OCI-LY3 (cell line): ENCODE measurements at regions not wholly inside any gene's neighbourhood (a gene's known extent, or its start where the extent isn't known, plus 50 kb on each side); places are given as distances from the start of the nearest gene placed in this dataset.

Source experiments
- H2AFZ ChIP-seq: fragments of 200-600, 300-600 bp; shearing (Covaris generic); 2 replicates; pipeline ENCODE4 v1.6.0; 2014; ENCODE audit warnings: antibody characterized with exemption, low read depth, low read length
- H3K27ac ChIP-seq: fragments of 200-600, 300-600 bp; sonication (generic); 2 replicates; pipeline ENCODE4 v1.5.1; 2014; ENCODE audit warnings: mild to moderate bottlenecking, low read length, moderate library complexity, mixed read lengths
- H3K27me3 ChIP-seq: fragments of 200-600, 300-600 bp; sonication (generic); 2 replicates; pipeline ENCODE4 v1.6.1; 2014; ENCODE audit warnings: low read depth, low read length, mixed read lengths
- H3K36me3 ChIP-seq: fragments of 200-600, 300-600 bp; sonication (generic); replicated peaks from 2 replicates; pipeline ENCODE3; 2014; ENCODE audit warnings: low read depth, low read length, mixed read lengths
- H3K4me1 ChIP-seq: fragments of 300-600, 200-600 bp; sonication (generic); 2 replicates; pipeline ENCODE4 v1.6.1; 2014; ENCODE audit warnings: low read length, mixed read lengths
- H3K4me2 ChIP-seq: fragments of 200-600, 300-600 bp; sonication (generic); 2 replicates; pipeline ENCODE4 v1.6.1; 2014; ENCODE audit warnings: low read length, mixed read lengths
- H3K4me3 ChIP-seq: fragments of 300-600, 200-600 bp; sonication (generic); 2 replicates; pipeline ENCODE4 v1.5.1; 2014; ENCODE audit warnings: antibody characterized with exemption, mild to moderate bottlenecking, low read length, moderate library complexity
- H3K79me2 ChIP-seq: fragments of 300-600, 200-600 bp; shearing (Covaris generic); 2 replicates; pipeline ENCODE4 v1.6.1; 2014; ENCODE audit warnings: mild to moderate bottlenecking, low read length, mixed read lengths
- H3K9ac ChIP-seq: fragments of 300-600, 200-600 bp; shearing (Covaris generic); 2 replicates; pipeline ENCODE4 v1.6.0; 2014; ENCODE audit warnings: mild to moderate bottlenecking, low read length, moderate library complexity
- H3K9me3 ChIP-seq: fragments of 200-600, 300-600 bp; shearing (Covaris generic); 2 replicates; pipeline ENCODE4 v1.6.1; 2014; ENCODE audit warnings: low read length, mixed read lengths; ENCODE audit not compliant: insufficient read depth
- H4K20me1 ChIP-seq: fragments of 200-600, 300-600 bp; sonication (generic); 2 replicates; pipeline ENCODE4 v1.6.1; 2016; ENCODE audit warnings: low read length, mixed read lengths; ENCODE audit not compliant: insufficient read depth
- EZH2phosphoT487 ChIP-seq: fragments of 200-600 bp; shearing (Covaris generic); IDR thresholded peaks from 2 replicates; pipeline ENCODE4 v1.6.1; 2018; ENCODE audit warnings: antibody characterized with exemption, mixed run types, low read depth
- TF ChIP-seq, protein P1 (sequence below): fragments of 200-600, 300-600 bp; sonication (generic); IDR thresholded peaks from 2 replicates; pipeline ENCODE4 v1.5.1; 2014; ENCODE audit warnings: antibody characterized with exemption, low read length, low read depth

DNA sequence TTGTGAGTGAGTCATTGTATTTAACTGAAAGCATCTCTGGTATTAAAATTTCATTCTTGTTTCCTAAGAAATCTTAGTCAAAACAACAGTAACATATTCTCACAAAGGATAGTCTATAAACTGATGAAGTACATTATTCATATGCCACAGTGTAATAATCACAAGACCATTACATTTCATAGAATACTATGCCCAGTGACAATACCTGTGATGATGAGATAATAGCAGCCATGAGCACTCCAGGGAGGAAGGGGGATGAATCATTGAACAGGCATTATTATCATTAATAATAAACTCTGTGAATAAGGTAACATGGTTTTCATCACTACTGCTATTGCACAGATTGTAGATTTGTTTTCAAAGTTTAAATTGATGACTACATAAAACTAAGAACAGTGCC, 667.9 kb downstream of the EPM2A start:
- TF ChIP-seq, protein P1, sequence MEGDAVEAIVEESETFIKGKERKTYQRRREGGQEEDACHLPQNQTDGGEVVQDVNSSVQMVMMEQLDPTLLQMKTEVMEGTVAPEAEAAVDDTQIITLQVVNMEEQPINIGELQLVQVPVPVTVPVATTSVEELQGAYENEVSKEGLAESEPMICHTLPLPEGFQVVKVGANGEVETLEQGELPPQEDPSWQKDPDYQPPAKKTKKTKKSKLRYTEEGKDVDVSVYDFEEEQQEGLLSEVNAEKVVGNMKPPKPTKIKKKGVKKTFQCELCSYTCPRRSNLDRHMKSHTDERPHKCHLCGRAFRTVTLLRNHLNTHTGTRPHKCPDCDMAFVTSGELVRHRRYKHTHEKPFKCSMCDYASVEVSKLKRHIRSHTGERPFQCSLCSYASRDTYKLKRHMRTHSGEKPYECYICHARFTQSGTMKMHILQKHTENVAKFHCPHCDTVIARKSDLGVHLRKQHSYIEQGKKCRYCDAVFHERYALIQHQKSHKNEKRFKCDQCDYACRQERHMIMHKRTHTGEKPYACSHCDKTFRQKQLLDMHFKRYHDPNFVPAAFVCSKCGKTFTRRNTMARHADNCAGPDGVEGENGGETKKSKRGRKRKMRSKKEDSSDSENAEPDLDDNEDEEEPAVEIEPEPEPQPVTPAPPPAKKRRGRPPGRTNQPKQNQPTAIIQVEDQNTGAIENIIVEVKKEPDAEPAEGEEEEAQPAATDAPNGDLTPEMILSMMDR: no peak
- no peak for TF ChIP-seq EZH2phosphoT487
- Histone ChIP-seq H3K9me3 (no peaks in the 10 kb centered on the region), H3K4me1 (no peaks in the 10 kb centered on the region), H3K4me3 (no peak overlapping the region), H2AFZ (no peak overlapping the region), H3K4me2 (no peak overlapping the region), H3K79me2 (no peaks in the 10 kb centered on the region), H3K27ac (no peak overlapping the region), H3K36me3 (no peaks in the 10 kb centered on the region), H4K20me1 (no peaks in the 10 kb centered on the region), H3K27me3 (no peaks in the 10 kb centered on the region), H3K9ac (no peak overlapping the region)

DNA sequence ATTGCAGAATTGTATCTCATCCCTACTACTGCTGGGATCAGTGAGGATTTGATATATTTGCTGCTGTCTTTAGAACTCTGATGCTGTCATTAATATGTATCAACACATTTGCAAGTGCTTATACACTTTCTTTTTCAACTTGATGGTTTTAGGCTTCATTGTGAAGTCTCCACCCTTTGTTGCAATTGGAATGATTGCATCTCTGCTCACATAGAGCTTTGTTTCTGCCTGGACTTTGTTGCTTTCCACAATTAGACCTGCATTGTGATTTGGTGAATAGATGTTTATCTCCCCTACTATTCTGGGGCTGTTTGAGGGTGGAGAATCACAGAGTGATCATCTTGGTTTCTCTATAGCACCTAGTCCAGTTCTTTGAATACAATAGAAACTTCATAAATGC, 666.7 kb downstream of the EPM2A start:
- Histone ChIP-seq H3K27me3 (no peaks in the 10 kb centered on the region), H3K9ac (no peak overlapping the region), H3K4me2 (no peak overlapping the region), H3K36me3 (no peaks in the 10 kb centered on the region), H3K4me3 (no peak overlapping the region), H3K9me3 (no peaks in the 10 kb centered on the region), H3K27ac (no peak overlapping the region), H2AFZ (no peak overlapping the region), H3K79me2 (no peaks in the 10 kb centered on the region), H3K4me1 (no peaks in the 10 kb centered on the region), H4K20me1 (no peaks in the 10 kb centered on the region)
- TF ChIP-seq, protein P1: no peak
- no peak for TF ChIP-seq EZH2phosphoT487

DNA sequence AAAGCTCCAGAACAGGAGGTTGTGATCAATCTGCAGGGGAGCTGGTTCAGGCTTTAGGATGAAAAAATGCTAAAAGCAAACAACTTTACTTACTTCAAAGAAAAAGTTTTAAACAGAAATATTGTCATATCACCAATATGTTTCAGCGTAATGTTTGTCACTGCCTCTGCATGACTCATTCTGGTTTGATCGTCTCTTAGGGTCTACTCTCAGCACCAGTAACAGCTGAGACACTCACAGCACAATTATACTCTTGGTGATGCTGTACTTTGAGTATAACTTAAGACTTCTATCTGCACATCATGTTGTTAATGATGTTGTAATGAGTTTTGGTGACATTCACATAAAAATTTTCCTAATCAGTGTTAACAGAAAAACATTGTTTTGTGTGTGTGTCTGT, 665.4 kb downstream of the EPM2A start:
- Histone ChIP-seq H3K27me3 (no peaks in the 10 kb centered on the region), H3K9ac (no peak overlapping the region), H3K4me2 (no peak overlapping the region), H2AFZ (no peak overlapping the region), H3K4me1 (no peaks in the 10 kb centered on the region), H3K79me2 (no peaks in the 10 kb centered on the region), H4K20me1 (no peaks in the 10 kb centered on the region), H3K9me3 (no peaks in the 10 kb centered on the region), H3K4me3 (no peak overlapping the region), H3K36me3 (no peaks in the 10 kb centered on the region), H3K27ac (no peak overlapping the region)
- TF ChIP-seq, protein P1: no peak
- no peak for TF ChIP-seq EZH2phosphoT487

DNA sequence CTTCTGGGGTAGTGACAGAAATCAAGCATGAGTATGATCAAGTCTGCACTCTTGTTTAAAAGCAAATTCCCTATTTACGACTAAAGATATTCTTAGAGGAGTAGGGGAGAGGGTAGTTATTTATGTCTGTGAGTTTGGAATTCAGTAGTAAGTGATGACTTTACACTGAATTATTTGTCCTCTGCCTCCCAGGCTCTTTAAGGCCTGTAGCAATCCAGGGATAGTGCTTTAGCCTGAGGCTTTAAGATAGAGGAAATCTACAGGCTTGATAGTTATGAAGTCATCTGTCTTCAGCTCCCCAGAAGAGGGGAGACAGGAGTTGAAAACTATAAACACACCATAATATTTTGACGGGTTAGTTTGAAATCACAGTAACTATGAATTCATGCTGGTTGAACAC, 664.5 kb downstream of the EPM2A start:
- Histone ChIP-seq H3K4me1 (no peaks in the 10 kb centered on the region), H3K27ac (no peak overlapping the region), H3K27me3 (no peaks in the 10 kb centered on the region), H3K9ac (no peak overlapping the region), H3K79me2 (no peaks in the 10 kb centered on the region), H2AFZ (no peak overlapping the region), H3K4me3 (no peak overlapping the region), H3K9me3 (no peaks in the 10 kb centered on the region), H3K4me2 (no peak overlapping the region), H3K36me3 (no peaks in the 10 kb centered on the region), H4K20me1 (no peaks in the 10 kb centered on the region)
- TF ChIP-seq, protein P1: no peak
- TF ChIP-seq EZH2phosphoT487: no peak
